Endodermal cell (in vitro differentiated cells): ENCODE measurements at regions not wholly inside any gene's neighbourhood (a gene's known extent, or its start where the extent isn't known, plus 50 kb on each side); places are given as distances from the start of the nearest gene placed in this dataset.
A peak's percentile ranks its signal among the peaks of the same experiment; 100 is the strongest.
"Not testable (repeated sequence)": the region's sequence is repeated elsewhere in the genome, so short reads cannot be mapped to it uniquely, and the experiment has no call there.

Experiments used
- DNase-seq: peaks from one replicate; pipeline ENCODE4 v3.0.0-alpha.2; 2017
- H3K27ac ChIP-seq: 2 replicates; pipeline ENCODE4 v1.5.1; 2013; ENCODE audit warnings: mild to moderate bottlenecking, low read depth, low read length, moderate library complexity
- H3K27me3 ChIP-seq: 2 replicates; pipeline ENCODE4 v1.6.1; 2013; ENCODE audit warnings: mild to moderate bottlenecking, low read length, moderate library complexity; ENCODE audit not compliant: insufficient read depth, control insufficient read depth, poor library complexity, severe bottlenecking
- H3K36me3 ChIP-seq: 2 replicates; pipeline ENCODE4 v1.7.0; 2013; ENCODE audit warnings: mild to moderate bottlenecking, low read length, moderate library complexity; ENCODE audit not compliant: control insufficient read depth, insufficient read depth
- H3K4me1 ChIP-seq: one replicate; pipeline ENCODE4 v1.7.0; 2013; ENCODE audit warnings: low read length; ENCODE audit not compliant: control insufficient read depth, insufficient read depth
- H3K4me3 ChIP-seq: 2 replicates; pipeline ENCODE4 v1.5.1; 2013; ENCODE audit warnings: mild to moderate bottlenecking, low read length, moderate library complexity
- H3K9ac ChIP-seq: 2 replicates; pipeline ENCODE4 v1.6.1; 2013; ENCODE audit warnings: mild to moderate bottlenecking, low read length, moderate library complexity; ENCODE audit not compliant: poor library complexity, severe bottlenecking; ENCODE audit errors: extremely low read depth
- H3K9me3 ChIP-seq: 2 replicates; pipeline ENCODE4 v1.6.1; 2013; ENCODE audit warnings: mild to moderate bottlenecking, low read length, moderate library complexity; ENCODE audit not compliant: control insufficient read depth
- H3K27ac Mint-ChIP-seq: 2 replicates; pipeline ENCODE4 v1.8.0; 2020; ENCODE audit warnings: mixed read lengths
- H3K27me3 Mint-ChIP-seq: 2 replicates; pipeline ENCODE4 v1.8.0; 2021; ENCODE audit warnings: mild to moderate bottlenecking, mixed read lengths; ENCODE audit not compliant: insufficient read depth
- H3K36me3 Mint-ChIP-seq: 2 replicates; pipeline ENCODE4 v1.8.0; 2020; ENCODE audit warnings: low read depth, mixed read lengths
- H3K4me1 Mint-ChIP-seq: 2 replicates; pipeline ENCODE4 v1.8.0; 2020; ENCODE audit warnings: mixed read lengths
- H3K4me3 Mint-ChIP-seq: 2 replicates; pipeline ENCODE4 v1.8.0; 2020; ENCODE audit warnings: mild to moderate bottlenecking, moderate library complexity, mixed read lengths
- H3K9me3 Mint-ChIP-seq: 2 replicates; pipeline ENCODE4 v1.8.0; 2020; ENCODE audit warnings: mild to moderate bottlenecking, mixed read lengths
- CTCF ChIP-seq: fragments of 200-600 bp; sonication (generic); conservative IDR thresholded peaks from 2 replicates; pipeline ENCODE4 v1.5.0; 2021; ENCODE audit warnings: antibody characterized with exemption, mild to moderate bottlenecking
- WGBS, 2 experiments: methylation state at CpG; one replicate each; pipeline versions ENCODE4 v1.1.5 to v1.1.7; 2013; ENCODE audit warnings: missing lambda C conversion rate in 2 of 2, mixed read lengths in 1 of 2; ENCODE audit not compliant: insufficient coverage in 1 of 2, insufficient read length in 1 of 2; 5-methylcytosine and 5-hydroxymethylcytosine counted together

DNA sequence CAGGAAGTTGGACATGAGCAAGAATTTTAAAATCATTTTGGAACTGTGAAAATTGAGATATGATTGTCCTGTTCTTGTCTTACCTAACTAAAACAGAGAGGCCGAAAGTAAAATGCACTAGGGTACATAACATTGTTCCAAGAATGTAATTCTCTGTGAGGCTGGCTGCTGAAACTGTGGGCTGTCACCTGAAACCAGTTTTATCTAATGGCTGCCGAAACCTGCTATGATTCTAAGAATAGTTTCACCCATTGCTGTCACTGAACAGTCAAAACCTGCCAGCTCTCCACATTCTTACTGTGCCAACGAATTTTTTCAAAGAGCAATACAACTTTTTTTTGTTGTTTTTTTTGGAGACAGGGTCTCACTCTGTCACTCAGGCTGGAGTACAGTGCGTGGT, 119.3 kb upstream of the ZSWIM2 start:
- Mint-ChIP-seq H3K27me3 (no peaks in the 10 kb centered on the region), H3K4me3 (no peak overlapping the region), H3K36me3 (no peaks in the 10 kb centered on the region), H3K4me1 (no peaks in the 10 kb centered on the region), H3K9me3 (no peaks in the 10 kb centered on the region), H3K27ac (no peak overlapping the region)
- peak; percentile 14 for DNase-seq
- 83 to 96% methylated on average over 4 of the region's 4 CpGs for WGBS, 2 experiments
- H3K36me3 ChIP-seq, result no peaks in the 10 kb centered on the region
- no peak overlapping the region for H3K9ac ChIP-seq
- H3K27ac ChIP-seq, result no peak overlapping the region
- no peaks in the 10 kb centered on the region for H3K4me1 ChIP-seq
- TF ChIP-seq CTCF, result no peak
- H3K9me3 ChIP-seq, result no peaks in the 10 kb centered on the region
- no peak overlapping the region for H3K4me3 ChIP-seq
- no peaks in the 10 kb centered on the region for H3K27me3 ChIP-seq

DNA sequence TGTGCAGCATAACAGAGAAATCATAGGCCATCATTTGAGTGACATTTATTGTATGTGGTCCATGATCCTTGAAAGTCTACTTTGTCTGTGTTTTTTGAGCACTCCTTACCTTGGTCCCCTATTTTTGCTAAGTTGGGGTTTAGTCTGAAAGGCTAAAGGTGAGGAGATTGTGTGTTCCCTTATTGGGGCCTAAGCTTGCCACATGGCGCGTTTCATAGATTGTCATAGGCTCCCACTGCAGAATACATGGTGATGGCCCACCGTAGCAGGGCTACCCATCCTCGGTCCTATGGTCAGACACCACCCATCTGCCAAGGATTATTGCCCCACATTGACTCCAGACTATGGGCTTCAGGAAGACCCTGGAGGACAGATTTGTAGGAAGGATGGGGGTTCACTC, 117.0 kb upstream of the ZSWIM2 start:
- no peak for DNase-seq
- H3K27me3 ChIP-seq, result no peaks in the 10 kb centered on the region
- H3K4me1 Mint-ChIP-seq, result no peaks in the 10 kb centered on the region
- H3K9ac ChIP-seq, result no peak overlapping the region
- TF ChIP-seq CTCF, result no peak
- no peaks in the 10 kb centered on the region for H3K36me3 Mint-ChIP-seq
- no peaks in the 10 kb centered on the region for H3K9me3 ChIP-seq
- peaks cover 8% of the 10 kb centered on the region for H3K9me3 Mint-ChIP-seq
- WGBS, 2 experiments, result 99 to 100% methylated on average over 2 to 4 of the region's 4 CpGs
- H3K4me3 ChIP-seq, result no peak overlapping the region
- no peaks in the 10 kb centered on the region for H3K4me1 ChIP-seq
- H3K4me3 Mint-ChIP-seq, result no peak overlapping the region
- H3K27ac Mint-ChIP-seq, result no peak overlapping the region
- H3K27ac ChIP-seq, result no peak overlapping the region
- H3K36me3 ChIP-seq, result no peaks in the 10 kb centered on the region
- H3K27me3 Mint-ChIP-seq, result no peaks in the 10 kb centered on the region

GRCh38 chr2:186962085-186962747, 113.2 kb upstream of the ZSWIM2 start:
- Histone ChIP-seq H3K27ac (no peak overlapping the region), H3K4me1 (no peaks in the 10 kb centered on the region), H3K27me3 (no peaks in the 10 kb centered on the region), H3K9ac (no peak overlapping the region), H3K36me3 (no peaks in the 10 kb centered on the region), H3K9me3 (no peaks in the 10 kb centered on the region), H3K4me3 (no peak overlapping the region)
- H3K9me3 Mint-ChIP-seq, result peaks cover 8% of the 10 kb centered on the region
- H3K27ac Mint-ChIP-seq, result no peak overlapping the region
- H3K27me3 Mint-ChIP-seq, result no peaks in the 10 kb centered on the region
- no peaks in the 10 kb centered on the region for H3K36me3 Mint-ChIP-seq
- WGBS, 2 experiments, result 91 to 95% methylated on average over 8 to 46 of the region's 46 CpGs
- H3K4me3 Mint-ChIP-seq, result no peak overlapping the region
- no peaks in the 10 kb centered on the region for H3K4me1 Mint-ChIP-seq
- peak; percentile 29 for DNase-seq
- no peak for TF ChIP-seq CTCF

GRCh38 chr2:186960241-186960640, 111.3 kb upstream of the ZSWIM2 start:
- not testable (repeated sequence) for H3K4me3 ChIP-seq, H3K9me3 Mint-ChIP-seq, H3K36me3 Mint-ChIP-seq, H3K27me3 Mint-ChIP-seq, H3K4me1 Mint-ChIP-seq, H3K9me3 ChIP-seq, H3K27me3 ChIP-seq, H3K27ac ChIP-seq, H3K27ac Mint-ChIP-seq, H3K36me3 ChIP-seq, H3K4me3 Mint-ChIP-seq, H3K4me1 ChIP-seq, H3K9ac ChIP-seq
- peak; percentile 17 for DNase-seq
- WGBS, 2 experiments, result 90 to 93% methylated on average over 3 to 5 of the region's 5 CpGs
